ENCODE measurements at regions not wholly inside any gene's neighbourhood (a gene's known extent, or its start where the extent isn't known, plus 50 kb on each side); places are given as distances from the start of the nearest gene placed in this dataset.

- no peak for DNase-seq (ENCODE audit: low read depth in 3 of 3, low spot score in 2 of 3)
Observed at GRCh38 chr4:65139998-65140397, 530.3 kb downstream of the EPHA5 start.

GRCh38 chr4:65126200-65126599, 544.1 kb downstream of the EPHA5 start:
- no peak for DNase-seq (ENCODE audit: low read depth in 3 of 3, low spot score in 2 of 3)

- no peak for DNase-seq (ENCODE audit: low read depth in 3 of 3, low spot score in 2 of 3)
Observed at GRCh38 chr4:65120287-65120686, 550.0 kb downstream of the EPHA5 start.

DNA sequence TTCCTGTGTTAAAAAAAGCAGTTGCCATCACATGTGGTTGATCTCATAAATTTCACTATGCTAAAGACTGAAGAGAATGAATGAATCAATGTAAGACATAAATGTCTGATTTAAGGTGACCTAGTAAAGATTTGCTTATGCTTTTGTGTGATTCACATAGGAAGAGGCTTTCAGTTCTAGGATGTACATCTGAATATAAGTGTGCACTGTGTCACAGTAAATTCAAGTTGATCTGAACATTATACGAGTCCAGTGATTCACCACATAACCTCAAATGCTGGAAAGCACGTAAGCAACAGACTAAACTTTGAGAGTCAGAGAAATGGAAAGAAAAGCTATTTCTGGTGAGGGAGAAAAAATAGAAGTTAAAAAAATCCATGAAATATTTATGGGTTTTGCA, 567.9 kb downstream of the EPHA5 start:
- no peak for DNase-seq (ENCODE audit: low read depth in 3 of 3, low spot score in 2 of 3)

GRCh38 chr4:65096630-65097029, 573.7 kb downstream of the EPHA5 start:
- no peak for DNase-seq (ENCODE audit: low read depth in 3 of 3, low spot score in 2 of 3)

DNA sequence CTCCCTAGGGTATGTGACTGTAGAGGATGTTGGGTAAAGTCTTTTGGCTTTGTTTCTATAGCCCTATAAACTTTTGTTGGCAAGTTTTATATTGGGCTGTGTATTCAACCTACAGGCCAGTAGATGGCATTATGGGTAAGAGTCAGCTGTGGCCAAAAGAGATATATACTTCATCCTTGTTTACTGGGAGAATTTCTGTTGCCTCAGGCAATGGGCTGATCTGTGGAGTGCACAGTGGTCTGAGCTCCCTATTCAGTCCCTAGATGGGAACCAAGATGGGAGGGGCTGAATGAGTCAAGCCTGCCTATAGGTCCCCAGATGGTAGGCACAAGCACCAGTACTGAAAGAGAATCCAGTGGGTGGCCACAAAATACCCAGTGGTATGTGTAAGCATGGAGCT, 580.6 kb downstream of the EPHA5 start:
- DNase-seq (ENCODE audit: low read depth in 3 of 3, low spot score in 2 of 3): no peak

GRCh38 chr4:65083076-65083475, 587.2 kb downstream of the EPHA5 start:
- DNase-seq (ENCODE audit: low read depth in 3 of 3, low spot score in 2 of 3): no peak

DNA sequence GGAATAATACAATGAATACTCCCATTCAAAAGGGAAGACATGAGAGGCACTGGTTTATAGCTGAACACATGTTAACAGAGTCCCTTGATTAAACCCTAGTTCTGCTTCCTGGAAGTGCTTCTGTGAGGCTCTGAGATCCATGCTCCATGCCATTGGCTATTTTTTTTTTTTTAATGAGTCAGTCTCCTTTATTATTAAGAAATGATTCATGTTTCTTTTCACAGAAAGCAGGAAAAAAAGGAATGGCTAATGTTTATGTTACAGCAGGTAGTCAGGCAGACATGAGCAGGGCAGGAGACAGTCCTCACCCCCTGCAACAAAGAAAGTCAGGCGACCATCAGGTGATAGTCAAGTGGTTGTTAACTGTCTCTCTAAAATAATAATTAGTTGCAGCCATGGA, 598.7 kb downstream of the EPHA5 start:
- no peak for DNase-seq (ENCODE audit: low read depth in 3 of 3, low spot score in 2 of 3)

GRCh38 chr4:65069177-65069576, 601.1 kb downstream of the EPHA5 start:
- DNase-seq (ENCODE audit: low read depth in 3 of 3, low spot score in 2 of 3): no peak

DNA sequence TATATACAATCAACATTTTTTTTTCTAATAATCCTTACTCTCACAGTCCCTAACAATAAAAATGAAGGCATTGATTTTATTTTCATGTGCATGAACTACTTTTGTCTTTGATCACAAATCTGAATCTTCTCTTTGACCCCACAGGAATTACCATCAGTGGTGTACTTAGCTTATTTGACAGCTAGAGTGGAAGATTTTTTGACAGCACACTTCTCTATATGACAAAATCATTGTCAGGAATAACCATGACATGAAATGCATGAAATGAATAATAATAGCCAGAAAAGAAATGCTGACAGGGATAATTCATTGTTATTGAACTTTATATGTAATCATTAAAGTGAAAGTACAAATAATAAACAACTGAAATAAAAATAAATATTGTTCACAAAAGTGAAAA, 604.2 kb downstream of the EPHA5 start:
- no peak for DNase-seq (ENCODE audit: low read depth in 3 of 3, low spot score in 2 of 3)

GRCh38 chr4:65063601-65064000, 606.7 kb downstream of the EPHA5 start:
- no peak for DNase-seq (ENCODE audit: low read depth in 3 of 3, low spot score in 2 of 3)

DNA sequence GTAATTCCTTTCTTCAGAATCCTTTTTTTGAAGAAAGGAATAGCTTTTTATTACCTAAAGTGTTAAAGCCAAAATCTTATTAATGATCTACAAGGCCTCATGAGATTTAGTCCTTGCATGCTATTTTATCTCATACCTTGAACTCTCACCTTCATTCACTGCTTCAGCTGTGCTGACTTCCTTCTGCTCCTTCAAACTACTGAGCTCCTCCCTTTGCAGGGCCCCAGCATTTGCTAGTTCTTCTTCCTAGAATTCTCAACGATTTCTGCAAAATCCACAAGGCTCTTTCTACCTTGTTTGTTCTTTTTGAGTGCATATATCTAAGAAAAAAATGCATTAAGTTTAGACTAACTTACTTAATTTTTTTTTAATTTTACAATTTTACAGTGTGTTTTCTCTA, 619.5 kb downstream of the EPHA5 start:
- no peak for DNase-seq (ENCODE audit: low read depth in 3 of 3, low spot score in 2 of 3)

GRCh38 chr4:65046192-65047133, 623.8 kb downstream of the EPHA5 start:
- no peak for DNase-seq (ENCODE audit: low read depth in 3 of 3, low spot score in 2 of 3)

GRCh38 chr4:65033899-65034298, 624.6 kb upstream of the TECRL start:
- no peak for DNase-seq (ENCODE audit: low read depth in 3 of 3, low spot score in 2 of 3)

GRCh38 chr4:65028592-65028991, 619.3 kb upstream of the TECRL start:
- no peak for DNase-seq (ENCODE audit: low read depth in 3 of 3, low spot score in 2 of 3)

DNA sequence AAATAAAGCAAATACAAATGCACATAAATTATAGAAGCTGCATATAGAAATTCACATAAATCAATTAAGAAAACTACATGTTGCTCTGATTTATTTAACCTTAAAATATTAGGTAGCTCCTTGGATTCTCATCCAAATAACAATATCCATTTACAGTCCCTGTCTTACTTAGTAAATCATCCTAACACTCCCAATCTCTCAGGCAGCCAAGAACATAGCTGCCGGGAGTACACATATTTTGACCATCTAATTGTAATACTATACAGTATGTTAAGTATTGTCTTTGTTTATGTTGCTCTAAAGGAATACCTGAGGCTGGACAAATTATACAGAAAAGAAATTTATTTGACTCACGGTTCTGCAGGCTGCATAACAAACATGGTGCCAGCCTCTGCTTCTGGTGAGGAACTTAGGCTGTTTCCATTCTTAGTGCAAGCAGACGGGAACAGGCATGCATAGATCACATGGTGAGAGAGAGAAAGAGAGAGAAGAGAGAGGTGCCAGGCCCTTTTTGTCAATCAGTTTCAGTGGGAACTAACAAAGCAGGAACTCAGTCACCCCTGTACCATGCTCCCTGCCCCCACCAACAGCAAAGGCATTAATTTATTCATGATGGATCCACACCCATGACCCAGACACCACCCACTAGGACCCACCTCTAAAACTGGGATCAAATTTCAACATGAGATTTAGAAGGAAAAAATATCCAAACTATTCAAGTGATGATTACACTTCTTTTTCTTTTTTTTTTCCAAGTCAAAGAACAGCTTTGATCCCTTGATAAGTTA, 614.8 kb upstream of the TECRL start:
- no peak for DNase-seq (ENCODE audit: low read depth in 3 of 3, low spot score in 2 of 3)

DNA sequence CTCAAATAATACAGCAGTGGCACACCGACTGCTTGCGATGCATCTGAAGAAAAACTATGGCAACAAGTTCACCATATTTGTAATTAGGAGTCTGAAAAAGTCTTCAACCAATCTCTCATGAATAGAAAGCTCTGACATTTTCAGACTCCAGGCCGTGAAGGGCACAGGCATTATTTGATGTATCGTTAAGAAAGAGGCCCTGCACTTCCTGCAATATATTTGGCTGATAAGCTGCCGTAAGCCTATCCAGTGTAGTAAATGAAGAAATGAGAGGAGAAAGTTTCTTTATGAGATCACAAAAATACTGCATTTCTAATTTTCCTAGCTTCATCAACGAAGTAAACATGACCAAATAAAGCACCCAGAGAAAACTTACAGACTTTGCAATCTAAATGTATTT, 613.8 kb upstream of the TECRL start:
- no peak for DNase-seq (ENCODE audit: low read depth in 3 of 3, low spot score in 2 of 3)

DNA sequence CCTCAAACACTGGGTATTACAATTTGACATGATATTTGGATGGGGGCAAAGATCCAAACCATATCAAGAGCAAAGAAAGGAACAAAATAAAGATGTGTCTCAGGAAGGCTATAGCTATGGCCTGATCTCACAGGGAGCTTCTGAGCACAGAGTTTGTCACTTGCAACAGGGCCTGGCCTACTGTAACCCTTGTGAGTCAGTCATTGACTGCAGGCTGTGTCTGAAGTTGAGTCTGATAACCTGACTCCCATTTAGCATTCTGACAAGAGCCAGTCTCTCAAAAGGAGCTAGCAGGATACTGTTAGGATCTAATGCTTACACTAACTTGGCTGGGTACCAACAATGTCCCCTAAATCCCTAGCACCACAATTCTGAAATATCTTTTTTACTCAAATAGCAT, 612.5 kb upstream of the TECRL start:
- DNase-seq (ENCODE audit: low read depth in 3 of 3, low spot score in 2 of 3): no peak

DNA sequence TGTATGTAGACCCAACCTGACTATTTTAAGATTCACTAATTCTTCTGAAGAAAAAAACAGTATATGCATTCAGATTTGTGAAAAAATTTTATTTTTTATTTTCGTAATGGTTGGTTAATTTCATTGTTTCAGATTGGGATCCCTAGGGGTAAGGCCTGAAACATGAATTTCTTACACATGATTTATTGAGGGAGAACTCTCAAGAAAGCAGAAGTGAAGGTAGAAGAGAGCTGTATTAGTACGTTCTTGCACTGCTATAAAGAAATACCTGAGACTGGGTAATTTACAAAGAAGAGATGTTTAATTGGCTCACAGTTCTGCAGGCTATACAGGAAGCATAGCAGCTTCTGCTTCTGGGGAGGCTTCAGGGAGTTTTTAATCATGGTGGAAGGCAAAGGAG, 611.9 kb upstream of the TECRL start:
- no peak for DNase-seq (ENCODE audit: low read depth in 3 of 3, low spot score in 2 of 3)

GRCh38 chr4:65019775-65020174, 610.5 kb upstream of the TECRL start:
- DNase-seq (ENCODE audit: low read depth in 3 of 3, low spot score in 2 of 3): no peak

GRCh38 chr4:65018313-65018712, 609.1 kb upstream of the TECRL start:
- no peak for DNase-seq (ENCODE audit: low read depth in 3 of 3, low spot score in 2 of 3)

DNA sequence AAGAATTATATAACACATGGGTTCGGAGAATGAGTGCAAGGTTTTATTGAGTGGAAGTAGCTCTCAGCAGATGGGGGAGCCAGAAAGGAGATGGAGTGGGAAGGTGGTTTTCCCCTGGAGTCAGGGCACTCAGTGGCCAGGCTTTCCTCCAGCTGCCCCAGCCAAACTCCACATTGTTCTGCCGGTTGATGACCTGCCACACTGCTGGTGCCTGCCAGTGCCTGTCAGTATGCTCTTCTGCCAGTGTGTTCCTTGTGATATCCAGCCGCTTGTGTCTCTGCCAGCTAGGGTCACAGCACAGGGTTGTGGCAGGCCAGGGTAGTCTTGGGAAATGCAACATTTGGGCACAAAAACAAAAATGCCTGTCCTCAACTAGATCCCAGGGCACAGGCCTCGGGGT, 604.8 kb upstream of the TECRL start:
- DNase-seq (ENCODE audit: low read depth in 3 of 3, low spot score in 2 of 3): no peak
